Activated CD8-positive, alpha-beta memory T cell treated with anti-CD3 and anti-CD28 coated beads, Interleukin-2, amount 50 U/mL, for 24 hours (primary cell): ENCODE measurements at regions not wholly inside any gene's neighbourhood (a gene's known extent, or its start where the extent isn't known, plus 50 kb on each side); places are given as distances from the start of the nearest gene placed in this dataset.

Source experiments
- DNase-seq: peaks from one replicate; pipeline ENCODE4 v3.0.0-alpha.2; 2020; ENCODE audit errors: extremely low read depth

DNA sequence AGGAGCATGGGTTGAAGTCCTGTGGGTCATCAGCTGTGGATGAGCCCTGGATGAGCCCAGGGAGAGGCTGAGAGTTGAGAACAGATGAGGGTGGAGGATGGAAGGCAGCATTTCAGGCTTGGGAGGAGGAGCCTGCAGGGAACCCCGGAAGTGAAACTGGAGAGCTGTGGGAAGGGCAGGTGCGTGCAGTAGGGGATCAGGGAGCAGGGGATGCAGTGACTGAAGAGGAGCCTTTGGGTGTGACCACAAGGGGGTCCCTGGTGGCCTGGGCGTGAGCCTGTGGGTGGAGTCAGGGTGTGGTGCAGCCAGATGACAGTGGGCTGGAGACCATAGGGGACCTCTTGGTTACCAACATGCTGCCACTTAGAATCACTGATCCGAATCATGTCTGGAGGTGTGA is 115.5 kb downstream of the PAPOLA start:
- no peak for DNase-seq

DNA sequence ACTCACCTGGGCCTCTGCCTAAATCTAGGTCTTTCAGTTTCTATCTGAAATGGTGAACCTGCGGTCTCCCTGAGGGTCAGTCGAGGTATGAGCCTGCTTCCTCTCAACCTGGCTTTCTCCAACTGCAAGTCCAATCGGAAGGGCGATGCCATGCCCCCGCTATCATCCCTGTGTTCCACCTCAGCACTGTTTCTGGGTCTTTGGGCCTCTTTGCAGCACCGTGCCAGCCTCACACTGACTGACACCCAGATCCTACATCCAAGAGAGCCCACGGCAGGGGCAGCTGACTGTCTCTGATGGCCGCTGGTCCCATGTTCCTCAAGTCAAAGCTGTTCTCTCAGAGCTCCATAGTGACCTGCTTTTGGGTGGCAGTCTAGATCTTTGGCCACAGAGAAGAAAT is 120.7 kb downstream of the PAPOLA start:
- DNase-seq = no peak

DNA sequence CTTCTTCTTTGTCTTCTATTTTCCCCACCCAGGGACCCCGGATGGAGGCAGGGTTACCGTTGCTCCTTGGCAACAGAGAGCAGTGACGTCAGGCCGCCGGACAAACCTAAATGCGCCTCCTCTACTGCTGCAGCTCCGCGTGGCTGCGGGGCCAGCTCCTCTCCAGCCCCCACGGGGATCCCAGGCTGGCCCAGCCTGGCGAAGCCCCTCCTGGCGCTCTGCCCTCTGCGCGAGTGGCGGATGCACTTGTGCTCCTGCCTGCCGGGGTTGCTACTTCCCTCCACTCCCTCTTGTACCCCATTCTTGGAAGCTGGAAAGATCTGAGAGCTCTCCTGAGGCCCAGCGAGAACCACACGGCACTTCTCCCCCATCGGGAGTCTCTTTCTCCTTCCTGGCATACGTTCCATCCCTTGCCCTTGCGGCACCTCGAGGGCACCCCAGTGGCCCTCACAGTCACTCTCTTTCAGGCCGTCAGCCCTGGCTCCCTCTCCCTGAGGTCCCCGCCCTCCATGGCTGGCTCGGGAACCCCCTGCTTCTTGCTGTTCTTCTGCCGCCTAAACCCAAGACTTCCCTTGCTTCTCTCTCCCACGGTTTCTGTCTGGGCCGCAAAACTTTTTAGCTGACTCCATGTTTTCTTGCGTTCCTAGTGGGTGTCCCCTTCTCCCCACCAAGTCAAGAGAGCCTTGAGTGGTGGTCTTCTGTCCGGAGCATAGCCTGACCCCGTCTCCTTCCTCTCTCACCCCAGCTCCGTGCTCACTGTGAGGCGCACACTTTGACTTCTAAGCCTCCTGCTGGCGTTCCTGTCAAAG is 121.7 kb downstream of the PAPOLA start:
- no peak for DNase-seq

DNA sequence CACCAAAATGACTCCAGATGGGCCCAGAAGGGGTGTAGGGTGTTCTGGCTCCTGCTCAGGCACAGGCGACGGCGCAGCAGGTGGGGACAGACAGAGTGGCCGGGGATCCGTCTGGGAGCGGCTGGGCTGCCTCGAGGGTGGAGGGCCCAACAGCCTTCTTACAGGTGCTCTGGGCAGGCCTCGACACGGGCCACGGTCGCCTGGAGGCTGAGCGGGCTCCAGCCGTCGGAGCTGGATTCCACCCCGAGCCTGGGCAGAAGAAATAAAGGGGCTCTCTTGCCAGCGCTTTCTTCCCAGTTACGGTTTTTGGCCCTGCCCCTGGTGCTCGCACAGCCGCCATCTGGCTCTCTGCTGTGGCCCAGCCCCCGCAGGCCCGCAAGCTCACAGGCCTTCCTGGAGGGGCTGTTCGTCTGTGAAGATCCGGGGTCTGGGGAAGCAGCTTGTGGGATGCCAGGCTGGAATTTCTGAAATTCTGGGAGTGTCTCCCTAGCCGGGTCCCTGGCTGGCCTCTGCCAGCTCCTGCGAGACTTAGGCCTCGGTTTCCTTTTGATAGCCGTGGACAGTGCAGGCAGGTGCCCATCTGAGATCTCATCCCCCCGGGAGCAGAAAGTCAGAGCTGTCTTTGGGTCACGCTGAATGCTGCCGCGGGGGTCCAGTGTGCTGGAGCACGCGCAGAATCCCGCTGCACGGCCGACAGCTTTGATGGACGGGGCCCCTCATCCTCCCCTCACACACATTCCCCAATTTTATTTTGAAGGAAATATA is 122.7 kb downstream of the PAPOLA start:
- no peak for DNase-seq

DNA sequence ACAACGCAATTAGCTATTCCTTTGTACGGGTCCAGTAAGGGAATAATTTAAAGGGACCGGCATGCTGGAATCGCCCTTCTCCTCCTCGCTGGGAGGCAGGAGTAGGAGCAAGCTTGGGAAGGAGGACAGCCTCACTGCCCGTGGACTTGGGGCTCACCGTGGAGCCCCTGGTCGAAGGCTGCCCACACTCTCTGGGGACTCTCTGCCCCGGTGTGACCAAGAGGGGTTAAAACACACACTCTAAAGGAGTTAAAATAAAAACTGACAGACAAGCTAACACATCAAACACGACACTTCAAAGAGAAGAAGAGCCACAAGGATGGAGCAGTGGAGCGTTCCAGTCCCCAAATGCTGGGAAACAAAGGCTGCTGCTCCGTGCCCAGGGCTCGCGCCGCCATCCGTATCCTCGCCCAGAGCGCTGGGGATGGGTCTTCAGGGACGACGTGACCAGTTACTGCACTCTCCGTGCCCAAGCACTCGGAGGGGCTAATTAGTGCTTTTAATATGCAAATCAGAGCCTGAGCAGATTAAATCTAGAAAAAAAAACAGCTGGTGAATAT is 123.3 kb downstream of the PAPOLA start:
- DNase-seq = no peak

DNA sequence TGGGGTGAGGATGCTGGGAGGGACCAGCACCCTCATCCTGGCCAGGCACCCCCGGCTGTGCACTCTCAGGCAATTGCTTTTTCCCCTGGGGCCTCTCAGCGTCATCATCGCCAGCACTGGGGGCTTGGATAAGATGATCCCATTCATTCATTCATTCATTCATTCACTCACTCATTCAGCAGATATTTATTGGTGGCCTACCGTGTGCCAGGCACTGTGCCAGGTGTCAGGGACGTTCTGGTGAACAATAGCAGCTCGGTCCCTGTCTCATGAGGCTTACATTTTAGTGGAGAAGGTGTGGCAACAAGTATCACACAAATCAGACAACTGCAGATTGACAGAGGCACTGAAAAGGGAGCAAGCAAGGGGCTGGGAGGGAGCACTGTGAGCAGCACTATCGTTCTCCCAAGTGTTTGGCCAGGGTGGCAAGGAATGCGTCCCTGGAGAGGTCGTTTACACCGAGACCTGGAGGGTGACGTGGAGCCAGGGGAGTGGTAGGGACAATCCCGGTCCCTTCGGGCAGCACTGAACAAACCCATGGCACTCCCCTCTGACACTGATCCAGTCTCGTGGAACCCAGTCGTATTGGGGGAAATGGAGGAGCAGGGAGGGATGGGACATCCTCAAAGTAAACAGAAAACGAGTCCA is 124.1 kb downstream of the PAPOLA start:
- DNase-seq = no peak

- DNase-seq = no peak
These were observed 124.7 kb downstream of the PAPOLA start for GRCh38 chr14:96626916-96627315.

DNA sequence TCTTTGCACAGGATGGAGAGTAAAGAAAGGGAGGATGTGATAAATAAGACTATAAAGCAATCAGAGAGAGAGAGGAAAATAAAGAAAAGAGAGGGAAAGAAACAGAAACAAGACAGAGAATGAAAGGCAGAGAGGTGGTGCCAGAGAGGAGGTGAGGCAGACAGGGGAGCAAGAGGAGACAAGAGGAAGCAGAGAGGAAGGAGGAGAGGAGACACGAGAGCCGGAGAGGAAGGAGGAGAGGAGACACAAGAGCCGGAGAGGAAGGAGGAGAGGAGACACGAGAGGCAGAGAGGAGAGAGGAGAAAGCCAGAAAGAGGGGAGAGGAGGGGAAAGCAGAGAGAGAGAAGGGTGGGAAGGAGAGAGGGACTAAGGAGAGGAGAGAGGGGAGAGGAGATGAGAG is 125.2 kb downstream of the PAPOLA start:
- no peak for DNase-seq

GRCh38 chr14:96627811-96628775 is 125.9 kb downstream of the PAPOLA start:
- DNase-seq = no peak

- DNase-seq = no peak
These were observed 126.9 kb downstream of the PAPOLA start for GRCh38 chr14:96629082-96629481.

GRCh38 chr14:96629558-96630222 is 127.5 kb downstream of the PAPOLA start:
- no peak for DNase-seq

DNA sequence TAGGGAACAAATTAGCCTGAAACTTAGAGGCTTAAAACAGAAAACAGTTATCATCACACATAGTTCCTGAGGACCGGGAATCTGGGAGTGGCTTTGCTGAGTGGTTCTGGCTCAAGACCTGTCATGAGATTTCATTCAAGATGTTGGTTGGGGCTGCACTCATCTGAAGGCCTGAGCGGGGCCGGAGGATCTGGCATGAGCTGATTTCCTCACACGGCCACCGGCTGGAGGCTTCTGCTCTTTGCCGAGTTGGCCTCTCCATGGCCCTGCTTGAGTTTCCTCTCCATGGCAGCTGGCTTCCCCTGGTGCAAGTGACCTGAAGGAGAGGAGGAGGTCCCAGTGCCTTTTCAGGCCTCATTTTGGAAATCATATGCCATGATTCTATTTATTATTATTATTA is 128.1 kb downstream of the PAPOLA start:
- DNase-seq = no peak

DNA sequence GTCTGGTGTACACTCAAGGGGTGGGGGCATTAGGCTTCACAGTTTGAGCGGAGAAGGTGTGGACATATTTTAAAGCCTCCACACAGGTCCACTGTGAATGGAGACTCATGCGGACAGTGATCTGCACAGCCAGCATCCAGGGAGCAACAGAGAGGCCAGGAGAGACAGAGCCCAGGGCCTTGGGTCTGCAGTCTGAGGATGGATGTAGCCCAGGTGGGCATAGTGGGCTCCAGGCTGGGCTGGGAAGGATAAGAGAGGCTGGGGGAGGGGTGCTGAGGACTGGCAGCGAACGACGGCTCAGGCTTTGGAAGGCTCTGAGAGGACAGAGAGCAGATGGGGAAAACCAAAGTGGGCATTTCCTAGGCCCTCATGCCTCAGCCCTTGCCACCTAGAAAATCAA is 128.8 kb downstream of the PAPOLA start:
- DNase-seq = no peak

GRCh38 chr14:96631621-96632362 is 129.6 kb downstream of the PAPOLA start:
- DNase-seq = no peak

DNA sequence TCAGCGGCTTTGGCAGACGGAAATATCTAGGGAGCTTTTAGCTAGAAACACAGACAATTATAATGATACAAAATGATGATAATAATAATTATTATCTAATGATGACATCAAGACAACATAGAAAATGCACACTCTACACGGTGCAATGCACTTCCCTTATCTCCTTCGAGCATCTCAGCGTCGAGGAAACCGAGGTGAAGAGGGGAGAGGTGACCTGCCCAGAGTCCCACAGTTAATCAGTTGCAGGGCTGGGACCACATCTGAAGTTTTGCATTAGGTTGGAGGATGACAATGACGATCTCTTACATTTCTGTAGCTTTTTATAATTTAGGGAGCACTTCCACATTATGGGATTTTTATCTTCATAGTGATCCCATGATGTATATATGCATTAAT is 130.2 kb downstream of the PAPOLA start:
- DNase-seq = no peak

DNA sequence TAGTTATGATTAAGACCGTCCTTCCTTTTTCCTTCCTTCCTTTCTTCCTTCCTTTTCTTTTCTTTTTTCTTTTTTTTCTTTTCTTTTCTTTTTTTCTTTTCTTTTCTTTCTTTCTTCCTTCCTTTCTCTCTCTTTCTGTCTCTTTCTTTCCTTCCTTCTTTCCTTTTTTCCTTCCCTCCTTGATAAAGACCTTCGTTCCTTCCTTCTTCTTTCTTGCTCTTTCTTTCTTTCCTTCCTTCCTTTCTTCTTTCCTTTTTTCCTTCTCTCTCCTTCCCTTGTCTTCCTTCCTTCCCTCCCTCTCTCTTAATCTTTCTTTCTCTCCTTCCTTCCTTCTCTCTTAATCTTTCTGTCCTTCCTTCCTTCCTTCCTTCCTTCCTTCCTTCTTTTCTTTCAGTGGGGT is 130.9 kb downstream of the PAPOLA start:
- DNase-seq = no peak

- DNase-seq = no peak
These were observed 132.3 kb downstream of the PAPOLA start for GRCh38 chr14:96634481-96634880.

DNA sequence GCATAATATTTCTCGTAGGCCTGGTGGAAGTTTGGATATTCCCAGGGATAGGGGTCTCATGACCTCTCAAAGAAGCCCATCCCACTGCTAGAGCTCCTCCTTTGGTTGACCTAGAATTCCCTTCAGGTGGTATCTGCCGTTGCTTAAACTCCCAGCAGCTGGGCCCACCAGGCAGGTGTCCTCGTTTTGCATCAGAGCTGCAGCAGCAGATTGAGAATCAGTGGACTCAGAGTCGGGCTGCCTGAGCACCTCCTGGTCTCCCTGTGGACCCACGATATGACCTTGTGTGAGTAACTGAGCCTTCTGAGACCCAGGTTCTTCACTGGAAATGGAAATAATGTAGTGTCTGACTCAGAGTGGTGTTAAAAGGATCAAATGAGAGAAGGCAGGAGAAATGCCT is 132.7 kb downstream of the PAPOLA start:
- DNase-seq = no peak

DNA sequence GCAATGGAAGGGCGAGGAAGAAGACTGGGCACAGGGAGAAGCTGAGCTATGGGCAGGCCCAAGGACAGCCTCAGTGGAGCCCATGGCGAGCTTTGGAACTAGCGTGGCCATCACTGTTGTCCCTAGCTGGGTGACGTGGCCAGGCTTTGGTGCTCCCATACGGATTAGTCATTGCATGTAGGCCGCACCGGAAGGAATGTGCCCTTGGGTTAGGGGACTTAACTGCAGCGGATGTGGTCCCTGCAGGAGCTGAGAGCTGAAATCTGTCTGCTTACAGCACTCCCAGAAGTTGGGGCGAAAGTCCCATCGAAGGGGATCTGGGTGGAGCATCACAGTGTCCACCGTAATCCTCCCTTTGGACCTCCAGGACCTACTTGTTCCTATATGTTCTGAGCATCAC is 133.7 kb downstream of the PAPOLA start:
- DNase-seq = no peak

GRCh38 chr14:96637521-96637920 is 135.3 kb downstream of the PAPOLA start:
- no peak for DNase-seq
